ENCODE measurements at regions not wholly inside any gene's neighbourhood (a gene's known extent, or its start where the extent isn't known, plus 50 kb on each side); places are given as distances from the start of the nearest gene placed in this dataset.

GRCh38 chr18:65347446-65347845 is 403.4 kb upstream of the CDH7 start:
- TF ChIP-seq POLR2A (IDR thresholded peaks at IDR 0.05), result no peak
- TF ChIP-seq POLR2AphosphoS5 (IDR thresholded peaks at IDR 0.05), result no peak
